Bronchial epithelial cell (primary cell): ENCODE measurements at regions not wholly inside any gene's neighbourhood (a gene's known extent, or its start where the extent isn't known, plus 50 kb on each side); places are given as distances from the start of the nearest gene placed in this dataset.

ENCODE experiments used
- DNase-seq: peaks from one replicate; pipeline ENCODE4 v3.0.0-alpha.2; 2010; ENCODE audit warnings: low read depth
- FAIRE-seq: peaks from 2 replicates; lab custom pipeline; 2011; peaks lifted over from hg19 to GRCh38; lab: Jason Lieb, UNC
- H3K27me3 ChIP-seq: 2 replicates; pipeline ENCODE4 v1.5.1; 2011; ENCODE audit warnings: low read length; ENCODE audit not compliant: control insufficient read depth, insufficient read depth
- H3K36me3 ChIP-seq: 2 replicates; pipeline ENCODE4 v1.5.1; 2011; ENCODE audit warnings: low read length; ENCODE audit not compliant: control insufficient read depth, insufficient read depth
- H3K4me3 ChIP-seq: 2 replicates; pipeline ENCODE4 v1.5.1; 2011; ENCODE audit warnings: mild to moderate bottlenecking, low read depth, low read length, control low read depth
- TF ChIP-seq, protein P1 (sequence below): IDR thresholded peaks from 2 replicates; pipeline ENCODE4 v1.5.1; 2011; ENCODE audit warnings: mild to moderate bottlenecking, moderate library complexity, low read length, control low read depth, inconsistent platforms; ENCODE audit not compliant: insufficient read depth, severe bottlenecking

- Histone ChIP-seq H3K4me3 (no peak overlapping the region), H3K36me3 (no peaks in the 10 kb centered on the region), H3K27me3 (no peaks in the 10 kb centered on the region)
- TF ChIP-seq, protein P1, sequence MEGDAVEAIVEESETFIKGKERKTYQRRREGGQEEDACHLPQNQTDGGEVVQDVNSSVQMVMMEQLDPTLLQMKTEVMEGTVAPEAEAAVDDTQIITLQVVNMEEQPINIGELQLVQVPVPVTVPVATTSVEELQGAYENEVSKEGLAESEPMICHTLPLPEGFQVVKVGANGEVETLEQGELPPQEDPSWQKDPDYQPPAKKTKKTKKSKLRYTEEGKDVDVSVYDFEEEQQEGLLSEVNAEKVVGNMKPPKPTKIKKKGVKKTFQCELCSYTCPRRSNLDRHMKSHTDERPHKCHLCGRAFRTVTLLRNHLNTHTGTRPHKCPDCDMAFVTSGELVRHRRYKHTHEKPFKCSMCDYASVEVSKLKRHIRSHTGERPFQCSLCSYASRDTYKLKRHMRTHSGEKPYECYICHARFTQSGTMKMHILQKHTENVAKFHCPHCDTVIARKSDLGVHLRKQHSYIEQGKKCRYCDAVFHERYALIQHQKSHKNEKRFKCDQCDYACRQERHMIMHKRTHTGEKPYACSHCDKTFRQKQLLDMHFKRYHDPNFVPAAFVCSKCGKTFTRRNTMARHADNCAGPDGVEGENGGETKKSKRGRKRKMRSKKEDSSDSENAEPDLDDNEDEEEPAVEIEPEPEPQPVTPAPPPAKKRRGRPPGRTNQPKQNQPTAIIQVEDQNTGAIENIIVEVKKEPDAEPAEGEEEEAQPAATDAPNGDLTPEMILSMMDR, result no peak
- FAIRE-seq (no peak), DNase-seq (no peak)
Measured at GRCh38 chr1:198042168-198042567, 114.6 kb upstream of the NEK7 start.

DNA sequence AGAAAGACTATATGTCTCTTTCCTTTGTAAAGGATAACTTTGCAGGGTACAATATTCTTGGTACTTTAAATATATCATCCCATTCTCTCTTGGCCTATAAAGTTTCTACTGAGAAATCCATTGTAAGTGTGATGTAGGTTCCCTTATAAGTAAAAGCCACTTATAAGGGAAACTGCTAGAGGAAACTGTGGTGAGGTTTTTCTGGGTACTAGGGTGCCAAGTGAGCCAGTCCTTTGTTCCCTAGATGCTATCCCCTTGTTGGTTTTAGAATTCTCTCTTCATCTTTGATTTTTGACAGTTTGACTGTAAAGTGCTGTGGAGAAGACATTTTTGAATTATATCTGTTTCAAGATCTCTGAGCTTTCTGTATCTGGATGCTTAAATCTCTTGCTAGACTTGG lies 108.9 kb upstream of the NEK7 start:
- no peaks in the 10 kb centered on the region for H3K36me3 ChIP-seq
- H3K4me3 ChIP-seq, result no peak overlapping the region
- no peak for FAIRE-seq
- DNase-seq, result no peak
- H3K27me3 ChIP-seq, result no peaks in the 10 kb centered on the region
- TF ChIP-seq, protein P1, result no peak

GRCh38 chr1:198054510-198054909 lies 102.3 kb upstream of the NEK7 start:
- no peak for DNase-seq
- no peak for FAIRE-seq
- Histone ChIP-seq H3K27me3 (no peaks in the 10 kb centered on the region), H3K4me3 (no peak overlapping the region), H3K36me3 (no peaks in the 10 kb centered on the region)
- TF ChIP-seq, protein P1, result no peak

- Histone ChIP-seq H3K4me3 (no peak overlapping the region), H3K27me3 (no peaks in the 10 kb centered on the region), H3K36me3 (no peaks in the 10 kb centered on the region)
- DNase-seq (no peak), FAIRE-seq (no peak)
- TF ChIP-seq, protein P1, result peak; percentile 22
Measured at GRCh38 chr1:198056255-198056654, 100.5 kb upstream of the NEK7 start.

GRCh38 chr1:198064181-198064580 lies 92.6 kb upstream of the NEK7 start:
- Histone ChIP-seq H3K27me3 (no peaks in the 10 kb centered on the region), H3K36me3 (no peaks in the 10 kb centered on the region), H3K4me3 (no peak overlapping the region)
- FAIRE-seq (no peak), DNase-seq (peak; percentile 76)
- TF ChIP-seq, protein P1, result no peak

DNA sequence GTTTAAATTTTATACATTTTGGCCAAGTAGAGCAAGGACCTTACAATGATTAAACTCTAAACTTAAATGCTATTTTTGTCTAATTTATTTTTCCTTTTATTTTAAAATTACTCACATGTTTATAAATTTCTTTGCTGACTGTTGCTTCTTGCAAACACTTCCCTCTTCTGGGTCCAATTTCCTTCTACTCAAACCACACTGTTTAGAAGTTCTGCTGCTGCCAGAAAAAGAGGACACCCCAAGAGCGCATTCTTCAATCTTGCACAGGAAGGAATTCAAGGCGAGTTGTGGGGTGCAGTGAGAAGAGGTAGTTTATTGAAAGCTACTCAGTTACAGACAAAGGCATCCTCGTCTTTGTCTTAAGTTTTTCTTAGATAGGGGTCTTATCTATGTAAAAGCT lies 88.5 kb upstream of the NEK7 start:
- FAIRE-seq (no peak), DNase-seq (no peak)
- Histone ChIP-seq H3K4me3 (no peak overlapping the region), H3K27me3 (no peaks in the 10 kb centered on the region), H3K36me3 (no peaks in the 10 kb centered on the region)
- TF ChIP-seq, protein P1, result no peak
